HPDE6-E6E7 (cell line): ENCODE measurements at regions not wholly inside any gene's neighbourhood (a gene's known extent, or its start where the extent isn't known, plus 50 kb on each side); places are given as distances from the start of the nearest gene placed in this dataset.
"Not testable (repeated sequence)": the region's sequence is repeated elsewhere in the genome, so short reads cannot be mapped to it uniquely, and the experiment has no call there.

ENCODE experiments used
- DNase-seq: peaks from one replicate; pipeline ENCODE4 v3.0.0; 2011; ENCODE audit warnings: missing footprints; ENCODE audit errors: extremely low spot score

- DNase-seq: no peak
Measured at GRCh38 chr3:106981392-106981791, 395.8 kb upstream of the CCDC54 start.

GRCh38 chr3:106985721-106986120 is 391.5 kb upstream of the CCDC54 start:
- no peak for DNase-seq

- not testable (repeated sequence) for DNase-seq
Measured at GRCh38 chr3:106998841-106999682, 378.2 kb upstream of the CCDC54 start.

- no peak for DNase-seq
Measured at GRCh38 chr3:107001635-107002034, 375.6 kb upstream of the CCDC54 start.

GRCh38 chr3:107005352-107005751 is 371.9 kb upstream of the CCDC54 start:
- not testable (repeated sequence) for DNase-seq

- DNase-seq: no peak
Measured at GRCh38 chr3:107008213-107008612, 369.0 kb upstream of the CCDC54 start.

GRCh38 chr3:107013641-107014040 is 363.6 kb upstream of the CCDC54 start:
- no peak for DNase-seq

- no peak for DNase-seq
Measured at GRCh38 chr3:107024551-107025026, 352.6 kb upstream of the CCDC54 start.

GRCh38 chr3:107025961-107026360 is 351.3 kb upstream of the CCDC54 start:
- no peak for DNase-seq

- no peak for DNase-seq
Measured at GRCh38 chr3:107028086-107028485, 349.2 kb upstream of the CCDC54 start.

- DNase-seq: no peak
Measured at GRCh38 chr3:107028626-107029025, 348.6 kb upstream of the CCDC54 start.

GRCh38 chr3:107032111-107032510 is 345.1 kb upstream of the CCDC54 start:
- no peak for DNase-seq

GRCh38 chr3:107034142-107034541 is 343.1 kb upstream of the CCDC54 start:
- DNase-seq: no peak

- no peak for DNase-seq
Measured at GRCh38 chr3:107035176-107035575, 342.1 kb upstream of the CCDC54 start.

- no peak for DNase-seq
Measured at GRCh38 chr3:107044677-107045076, 332.6 kb upstream of the CCDC54 start.

GRCh38 chr3:107045791-107046190 is 331.4 kb upstream of the CCDC54 start:
- no peak for DNase-seq

GRCh38 chr3:107055181-107055942 is 321.9 kb upstream of the CCDC54 start:
- DNase-seq: no peak

GRCh38 chr3:107061466-107061865 is 315.8 kb upstream of the CCDC54 start:
- DNase-seq: no peak

- DNase-seq: no peak
Measured at GRCh38 chr3:107062310-107062709, 314.9 kb upstream of the CCDC54 start.

GRCh38 chr3:107062787-107063186 is 314.5 kb upstream of the CCDC54 start:
- DNase-seq: no peak

- DNase-seq: no peak
Measured at GRCh38 chr3:107063351-107063750, 313.9 kb upstream of the CCDC54 start.

- peak; percentile 64 for DNase-seq
Measured at GRCh38 chr3:107064405-107065060, 312.7 kb upstream of the CCDC54 start.
